IMR-90 (cell line): ENCODE measurements at regions not wholly inside any gene's neighbourhood (a gene's known extent, or its start where the extent isn't known, plus 50 kb on each side); places are given as distances from the start of the nearest gene placed in this dataset.

Source experiments
- ATAC-seq: fragments of 200-7000 bp; cut with Tn5 transposase; 2 replicates; pipeline ENCODE4 v1.9.1; 2020; ENCODE audit warnings: low read depth, mild to moderate bottlenecking, moderate library complexity
- BruUV-seq: library from RNA; stranded (reverse); fragments of 400-500 nt; replicated peaks from 2 replicates; lab custom pipeline; 2021; lab: Mats Ljungman, UMichigan
- CTCF ChIA-PET: fragments of 300-600 bp; formaldehyde crosslinking; extraction: SDS; loops from one replicate; lab custom pipeline; 2021; ENCODE audit warnings: antibody characterized with exemption; lab: Yijun Ruan, JAX
- POLR2A ChIA-PET: fragments of 300-600 bp; sonication (Branson Sonifier 250); formaldehyde crosslinking; loops from one replicate; lab custom pipeline; 2022; ENCODE audit warnings: antibody characterized with exemption; ENCODE audit not compliant: unreplicated experiment; lab: Charles Lee
- DNase-seq: peaks from one replicate; pipeline ENCODE4 v3.0.0; 2013
- H2AFZ ChIP-seq: replicated peaks from 2 replicates; pipeline ENCODE3; 2013; ENCODE audit warnings: low read length, mild to moderate bottlenecking; ENCODE audit not compliant: poor library complexity
- H2AK5ac ChIP-seq: 2 replicates; pipeline ENCODE4 v1.6.1; 2013; ENCODE audit warnings: low read depth, low read length, inconsistent platforms
- H2AK9ac ChIP-seq: replicated peaks from 2 replicates; pipeline ENCODE3; 2013; ENCODE audit warnings: mild to moderate bottlenecking, low read depth, low read length, moderate library complexity; ENCODE audit not compliant: poor library complexity
- H2BK120ac ChIP-seq: 2 replicates; pipeline ENCODE4 v1.6.1; 2013; ENCODE audit warnings: low read depth, low read length, inconsistent platforms
- H2BK15ac ChIP-seq: 3 replicates; pipeline ENCODE4 v1.6.1; 2013; ENCODE audit warnings: low read depth, low read length, inconsistent platforms
- H2BK20ac ChIP-seq: 2 replicates; pipeline ENCODE4 v1.6.1; 2013; ENCODE audit warnings: low read depth, mild to moderate bottlenecking, inconsistent platforms, low read length, moderate library complexity
- H2BK5ac ChIP-seq: 2 replicates; pipeline ENCODE4 v1.6.1; 2013; ENCODE audit warnings: mild to moderate bottlenecking, low read depth, low read length, inconsistent platforms; ENCODE audit not compliant: poor library complexity, severe bottlenecking
- H3K14ac ChIP-seq: replicated peaks from 2 replicates; pipeline ENCODE4 v1.6.1; 2013; ENCODE audit warnings: low read depth, low read length, inconsistent platforms
- H3K18ac ChIP-seq: 2 replicates; pipeline ENCODE4 v1.6.1; 2013; ENCODE audit warnings: low read depth, low read length, control low read depth
- H3K23ac ChIP-seq: 2 replicates; pipeline ENCODE4 v1.6.1; 2013; ENCODE audit warnings: low read depth, low read length, inconsistent platforms
- H3K27ac ChIP-seq: 2 replicates; pipeline ENCODE4 v1.5.1; 2013; ENCODE audit warnings: mild to moderate bottlenecking, control low read depth, low read length; ENCODE audit not compliant: insufficient read depth
- H3K27me3 ChIP-seq: 2 replicates; pipeline ENCODE4 v1.6.1; 2013; ENCODE audit warnings: low read length; ENCODE audit not compliant: control insufficient read depth, insufficient read depth
- H3K36me3 ChIP-seq: 2 replicates; pipeline ENCODE4 v1.6.1; 2013; ENCODE audit warnings: low read length, mixed read lengths; ENCODE audit not compliant: control insufficient read depth, insufficient read depth
- H3K4ac ChIP-seq: 2 replicates; pipeline ENCODE4 v1.6.1; 2013; ENCODE audit warnings: low read depth, low read length, inconsistent platforms
- H3K4me1 ChIP-seq: 2 replicates; pipeline ENCODE4 v1.6.1; 2013; ENCODE audit warnings: low read length, mixed read lengths; ENCODE audit not compliant: control insufficient read depth, insufficient read depth
- H3K4me2 ChIP-seq: 2 replicates; pipeline ENCODE4 v1.6.1; 2013; ENCODE audit warnings: low read depth, mild to moderate bottlenecking, control low read depth, low read length, moderate library complexity
- H3K4me3 ChIP-seq: 2 replicates; pipeline ENCODE4 v1.5.1; 2013; ENCODE audit warnings: low read depth, mild to moderate bottlenecking, control low read depth, low read length, moderate library complexity; ENCODE audit not compliant: insufficient read depth
- H3K56ac ChIP-seq: 2 replicates; pipeline ENCODE4 v1.6.1; 2013; ENCODE audit warnings: low read length, inconsistent platforms; ENCODE audit not compliant: insufficient read depth; ENCODE audit errors: extremely low read depth
- H3K79me1 ChIP-seq, 2 experiments: 2 replicates each; pipeline ENCODE4 v1.6.1; 2013; ENCODE audit warnings: low read length in 2 of 2, inconsistent platforms in 1 of 2, low read depth in 1 of 2
- H3K9ac ChIP-seq: 2 replicates; pipeline ENCODE4 v1.6.1; 2013; ENCODE audit warnings: low read depth, low read length, control low read depth
- H3K9me1 ChIP-seq: 2 replicates; pipeline ENCODE4 v1.6.1; 2013; ENCODE audit warnings: low read length, inconsistent platforms; ENCODE audit not compliant: insufficient read depth
- H3K9me3 ChIP-seq: 2 replicates; pipeline ENCODE4 v1.6.1; 2013; ENCODE audit warnings: low read length; ENCODE audit not compliant: control insufficient read depth, insufficient read depth
- H4K20me1 ChIP-seq: 2 replicates; pipeline ENCODE4 v1.6.1; 2013; ENCODE audit warnings: low read length, inconsistent platforms; ENCODE audit not compliant: insufficient read depth
- H4K5ac ChIP-seq: 2 replicates; pipeline ENCODE4 v1.6.1; 2013; ENCODE audit warnings: mild to moderate bottlenecking, low read depth, low read length, control low read depth
- H4K8ac ChIP-seq, 2 experiments: 2 replicates each; pipeline ENCODE4 v1.6.1; 2013; ENCODE audit warnings: low read depth in 2 of 2, low read length in 2 of 2, control low read depth in 1 of 2, inconsistent platforms in 1 of 2
- H4K91ac ChIP-seq: 2 replicates; pipeline ENCODE4 v1.6.1; 2013; ENCODE audit warnings: low read depth, low read length, inconsistent platforms; ENCODE audit not compliant: insufficient read depth
- BHLHE40 ChIP-seq: fragments of 150-350 bp; IDR thresholded peaks from 2 replicates; pipeline ENCODE4 v1.6.1; 2016; ENCODE audit warnings: mild to moderate bottlenecking, low read depth, low read length
- CEBPB ChIP-seq: IDR thresholded peaks from 2 replicates; pipeline ENCODE4 v1.6.1; 2012; ENCODE audit warnings: low read depth, low read length, improper control_type of control experiment
- ELK1 ChIP-seq: fragments of 150-350 bp; IDR thresholded peaks from 2 replicates; pipeline ENCODE4 v1.6.1; 2016; ENCODE audit warnings: low read depth, mild to moderate bottlenecking, low read length, moderate library complexity, borderline replicate concordance
- MAFK ChIP-seq: IDR thresholded peaks from 2 replicates; pipeline ENCODE4 v1.6.1; 2012; ENCODE audit warnings: low read depth, low read length, improper control_type of control experiment
- MAZ ChIP-seq: IDR thresholded peaks from 2 replicates; pipeline ENCODE4 v1.6.1; 2012; ENCODE audit warnings: low read depth, mild to moderate bottlenecking, low read length, improper control_type of control experiment, moderate library complexity, borderline replicate concordance
- MXI1 ChIP-seq: IDR thresholded peaks from 2 replicates; pipeline ENCODE4 v1.6.1; 2012; ENCODE audit warnings: low read depth, mild to moderate bottlenecking, low read length, moderate library complexity, borderline replicate concordance
- NFE2L2 ChIP-seq: fragments of 150-350 bp; IDR thresholded peaks from 2 replicates; pipeline ENCODE4 v1.6.1; 2016; ENCODE audit warnings: low read depth, mild to moderate bottlenecking, low read length
- POLR2A ChIP-seq: IDR thresholded peaks from 2 replicates; pipeline ENCODE4 v1.6.1; 2012; ENCODE audit warnings: mild to moderate bottlenecking, low read depth, low read length
- RAD21 ChIP-seq: IDR thresholded peaks from 2 replicates; pipeline ENCODE4 v1.6.1; 2012; ENCODE audit warnings: low read length, improper control_type of control experiment
- RCOR1 ChIP-seq: IDR thresholded peaks from 2 replicates; pipeline ENCODE4 v1.6.1; 2012; ENCODE audit warnings: mild to moderate bottlenecking, low read length, improper control_type of control experiment; ENCODE audit not compliant: insufficient replicate concordance
- SMC3 ChIP-seq: fragments of 150-350 bp; IDR thresholded peaks from 2 replicates; pipeline ENCODE4 v1.6.1; 2016; ENCODE audit warnings: low read depth, mild to moderate bottlenecking, antibody characterized with exemption, low read length, moderate library complexity
- USF2 ChIP-seq: fragments of 150-350 bp; IDR thresholded peaks from 2 replicates; pipeline ENCODE4 v1.6.1; 2017; ENCODE audit warnings: mild to moderate bottlenecking, antibody characterized with exemption, low read length, low read depth
- WGBS, 2 experiments: methylation state at CpG; one replicate each; pipeline versions ENCODE4 v1.1.5 to v1.1.7; 2013; ENCODE audit warnings: missing lambda C conversion rate in 2 of 2; ENCODE audit not compliant: insufficient read length in 1 of 2; ENCODE audit errors: extremely low coverage in 2 of 2; 5-methylcytosine and 5-hydroxymethylcytosine counted together
- dilution Hi-C: fragments of 300-500 bp; cut with HindIII; formaldehyde crosslinking; loops from one replicate; pipeline ENCODE4 v1.14.3; 2018; ENCODE audit warnings: low sequenced_read_pairs; ENCODE audit not compliant: unreplicated experiment
- in situ Hi-C: fragments of 300-500 bp; cut with MboI; formaldehyde crosslinking; loops from 3 replicates; pipeline ENCODE4 v1.14.3; 2019; ENCODE audit warnings: low sequenced_read_pairs, inconsistent platforms, mixed read lengths
- intact Hi-C: fragments of 100-400 bp; cut with micrococcal nuclease; formaldehyde crosslinking; loops from 2 replicates; pipeline ENCODE4 v1.10.0; 2022

DNA sequence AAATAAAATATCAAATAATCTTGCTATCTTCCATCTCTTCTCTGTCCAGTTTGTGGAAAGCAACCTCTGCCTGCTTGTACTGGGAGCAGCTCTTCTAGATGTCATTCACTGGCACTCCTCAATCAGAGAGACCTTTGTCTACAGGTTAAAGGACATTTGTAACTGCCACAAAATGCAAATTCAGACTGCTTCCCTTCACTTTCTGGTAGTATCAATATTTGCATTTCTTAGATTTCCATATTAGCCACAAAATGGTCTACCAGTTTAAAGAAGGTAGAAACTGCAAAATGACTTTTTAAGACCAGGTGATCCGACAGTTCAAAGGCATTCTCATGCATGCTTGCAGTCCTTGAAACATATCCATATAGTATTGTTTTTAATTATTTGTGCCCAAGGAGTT is 51.7 kb upstream of the RCN1 start:
- Histone ChIP-seq H3K36me3 (no peaks in the 10 kb centered on the region), H3K27ac (no peak overlapping the region), H2AK5ac (no peak overlapping the region), H2BK15ac (no peak overlapping the region), H4K8ac (no peak overlapping the region), H3K9me3 (no peaks in the 10 kb centered on the region), H3K4me3 (no peak overlapping the region), H3K27me3 (peaks cover 14% of the 10 kb centered on the region; the same call in 1 of the 2 replicates), H3K4me2 (no peak overlapping the region), H2AK9ac (no peak overlapping the region), H3K79me1 (no peaks in the 10 kb centered on the region), H3K9me1 (no peaks in the 10 kb centered on the region), H4K5ac (no peak overlapping the region), H4K91ac (no peak overlapping the region), H2AFZ (no peak overlapping the region), H3K4me1 (no peaks in the 10 kb centered on the region; the same call in 1 of the 2 replicates), H3K9ac (no peak overlapping the region), H2BK20ac (no peak overlapping the region), H2BK120ac (no peak overlapping the region), H4K20me1 (no peaks in the 10 kb centered on the region), H3K14ac (no peak overlapping the region), H3K56ac (no peak overlapping the region), H3K23ac (no peak overlapping the region), H3K4ac (no peak overlapping the region), H2BK5ac (no peak overlapping the region), H3K18ac (no peak overlapping the region)
- WGBS, 2 experiments = no CpG with 5 or more reads among the region's 1 CpG
- in situ Hi-C loops (no loop called here), intact Hi-C loops (no loop called here), dilution Hi-C loops (no loop called here)
- TF ChIP-seq MAZ (no peak), CEBPB (no peak), BHLHE40 (no peak), MAFK (no peak), NFE2L2 (no peak), SMC3 (no peak), USF2 (no peak), ELK1 (no peak), RAD21 (no peak), RCOR1 (no peak), MXI1 (no peak), POLR2A (no peak)
- ATAC-seq = no peak
- ChIA-PET POLR2A (no interaction called here), CTCF (no interaction called here)
- no TSS peak for BruUV-seq
- no peak for DNase-seq
